H9 (cell line): ENCODE measurements at regions not wholly inside any gene's neighbourhood (a gene's known extent, or its start where the extent isn't known, plus 50 kb on each side); places are given as distances from the start of the nearest gene placed in this dataset.
"Not testable (repeated sequence)": the region's sequence is repeated elsewhere in the genome, so short reads cannot be mapped to it uniquely, and the experiment has no call there.

ENCODE experiments used
- DNase-seq: peaks from one replicate; pipeline ENCODE4 v3.0.0-alpha.2; 2017
- H2AFZ ChIP-seq: one replicate; pipeline ENCODE4 v1.6.1; 2013; ENCODE audit warnings: mild to moderate bottlenecking, low read length, control low read depth, moderate library complexity
- H2AK5ac ChIP-seq: 2 replicates; pipeline ENCODE4 v1.6.1; 2013; ENCODE audit warnings: low read length, control low read depth, mixed read lengths; ENCODE audit not compliant: insufficient read length
- H2BK120ac ChIP-seq: one replicate; pipeline ENCODE4 v1.6.1; 2013; ENCODE audit warnings: low read depth, mild to moderate bottlenecking, low read length, control low read depth, inconsistent platforms; ENCODE audit not compliant: poor library complexity, severe bottlenecking
- H2BK12ac ChIP-seq: 2 replicates; pipeline ENCODE4 v1.6.1; 2013; ENCODE audit warnings: low read length, control low read depth, mixed read lengths, low read depth; ENCODE audit not compliant: insufficient read length
- H2BK15ac ChIP-seq: 2 replicates; pipeline ENCODE4 v1.6.1; 2013; ENCODE audit warnings: low read depth, low read length, control low read depth
- H2BK20ac ChIP-seq: one replicate; pipeline ENCODE4 v1.6.1; 2013; ENCODE audit warnings: low read depth, mild to moderate bottlenecking, low read length, control low read depth, inconsistent platforms; ENCODE audit not compliant: poor library complexity, severe bottlenecking
- H2BK5ac ChIP-seq: 2 replicates; pipeline ENCODE4 v1.6.1; 2013; ENCODE audit warnings: low read length, control low read depth, mixed read lengths; ENCODE audit not compliant: insufficient read length
- H3K14ac ChIP-seq: 2 replicates; pipeline ENCODE4 v1.6.1; 2013; ENCODE audit warnings: low read length, control low read depth; ENCODE audit not compliant: insufficient read depth
- H3K18ac ChIP-seq: 2 replicates; pipeline ENCODE4 v1.6.1; 2013; ENCODE audit warnings: low read depth, mild to moderate bottlenecking, mixed read lengths, low read length, control low read depth; ENCODE audit not compliant: insufficient read length
- H3K23ac ChIP-seq: 2 replicates; pipeline ENCODE4 v1.6.1; 2013; ENCODE audit warnings: low read length, control low read depth, mixed read lengths, low read depth; ENCODE audit not compliant: insufficient read length
- H3K23me2 ChIP-seq: 2 replicates; pipeline ENCODE4 v1.6.1; 2013; ENCODE audit warnings: low read depth, mild to moderate bottlenecking, mixed read lengths, low read length, control low read depth; ENCODE audit not compliant: insufficient read length, poor library complexity, severe bottlenecking
- H3K27ac ChIP-seq: 2 replicates; pipeline ENCODE4 v1.5.1; 2013; ENCODE audit warnings: low read length, control low read depth, mixed read lengths, low read depth; ENCODE audit not compliant: insufficient read length
- H3K27me3 ChIP-seq: 2 replicates; pipeline ENCODE4 v1.6.1; 2013; ENCODE audit warnings: low read length, control low read depth, inconsistent platforms; ENCODE audit not compliant: insufficient read depth
- H3K4ac ChIP-seq: 2 replicates; pipeline ENCODE4 v1.6.1; 2013; ENCODE audit warnings: low read depth, mild to moderate bottlenecking, control low read depth, inconsistent platforms, low read length, moderate library complexity
- H3K4me1 ChIP-seq: 2 replicates; pipeline ENCODE4 v1.6.1; 2013; ENCODE audit warnings: low read length, control low read depth, inconsistent platforms; ENCODE audit not compliant: insufficient read depth
- H3K4me2 ChIP-seq: 2 replicates; pipeline ENCODE4 v1.6.1; 2013; ENCODE audit warnings: low read length, control low read depth, mixed read lengths; ENCODE audit not compliant: insufficient read length, insufficient read depth
- H3K56ac ChIP-seq: 2 replicates; pipeline ENCODE4 v1.6.1; 2013; ENCODE audit warnings: low read depth, mild to moderate bottlenecking, mixed read lengths, low read length, control low read depth; ENCODE audit not compliant: insufficient read length
- H3K79me1 ChIP-seq: 2 replicates; pipeline ENCODE4 v1.6.1; 2013; ENCODE audit warnings: low read depth, mild to moderate bottlenecking, moderate library complexity, low read length, control low read depth, inconsistent platforms; ENCODE audit not compliant: insufficient read depth, poor library complexity, severe bottlenecking
- H3K79me2 ChIP-seq: 2 replicates; pipeline ENCODE4 v1.6.1; 2013; ENCODE audit warnings: low read length, control low read depth, inconsistent platforms; ENCODE audit not compliant: insufficient read depth
- H3K9ac ChIP-seq: 2 replicates; pipeline ENCODE4 v1.6.1; 2013; ENCODE audit warnings: low read length, control low read depth, mixed read lengths; ENCODE audit not compliant: insufficient read length; ENCODE audit errors: extremely low read depth
- H3K9me3 ChIP-seq: one replicate; pipeline ENCODE4 v1.6.1; 2013; ENCODE audit warnings: low read depth, low read length, inconsistent platforms; ENCODE audit not compliant: control insufficient read depth
- H3T11ph ChIP-seq: one replicate; pipeline ENCODE4 v1.6.1; 2013; ENCODE audit warnings: mild to moderate bottlenecking, low read length, control low read depth, inconsistent platforms
- H4K20me1 ChIP-seq: one replicate; pipeline ENCODE4 v1.6.1; 2013; ENCODE audit not compliant: control insufficient read depth, insufficient read length, insufficient read depth
- H4K5ac ChIP-seq: 2 replicates; pipeline ENCODE4 v1.6.1; 2013; ENCODE audit warnings: low read depth, mild to moderate bottlenecking, mixed read lengths, low read length, control low read depth; ENCODE audit not compliant: insufficient read length
- H4K8ac ChIP-seq: replicated peaks from 2 replicates; pipeline ENCODE4 v1.6.1; 2013; ENCODE audit warnings: low read length, control low read depth, mixed read lengths, low read depth; ENCODE audit not compliant: insufficient read length
- H4K91ac ChIP-seq: 2 replicates; pipeline ENCODE4 v1.6.1; 2013; ENCODE audit warnings: low read depth, mild to moderate bottlenecking, moderate library complexity, mixed read lengths, low read length, control low read depth; ENCODE audit not compliant: insufficient read length
- H3K27ac Mint-ChIP-seq, 3 experiments: 2 replicates in 2 of 3; 3 replicates in 1 of 3; pipeline ENCODE4 v1.8.0; 2020 to 2021; ENCODE audit warnings: mixed read lengths in 3 of 3, mild to moderate bottlenecking in 1 of 3, moderate library complexity in 1 of 3
- H3K27me3 Mint-ChIP-seq: 2 replicates; pipeline ENCODE4 v1.8.0; 2021; ENCODE audit warnings: low read depth, mild to moderate bottlenecking, moderate library complexity, mixed read lengths
- H3K36me3 Mint-ChIP-seq, 3 experiments: 2 replicates in 2 of 3; 3 replicates in 1 of 3; pipeline ENCODE4 v1.8.0; 2020 to 2021; ENCODE audit warnings: low read depth in 3 of 3, mixed read lengths in 3 of 3; ENCODE audit not compliant: insufficient read depth in 1 of 3
- H3K4me1 Mint-ChIP-seq, 2 experiments: 2 replicates each; pipeline ENCODE4 v1.8.0; 2020; ENCODE audit warnings: mixed read lengths in 2 of 2
- H3K4me3 Mint-ChIP-seq, 2 experiments: 2 replicates in 1 of 2; 3 replicates in 1 of 2; pipeline ENCODE4 v1.8.0; 2020 to 2021; ENCODE audit warnings: mild to moderate bottlenecking in 2 of 2, mixed read lengths in 2 of 2, moderate library complexity in 1 of 2
- H3K9me3 Mint-ChIP-seq, 2 experiments: 2 replicates in 1 of 2; 3 replicates in 1 of 2; pipeline ENCODE4 v1.8.0; 2020; ENCODE audit warnings: mild to moderate bottlenecking in 2 of 2, mixed read lengths in 2 of 2, moderate library complexity in 1 of 2
- WGBS: extraction: QIAGEN DNeasy Blood & Tissue Kit; methylation state at CpG from one replicate; pipeline ENCODE4 v1.1.7; 2013; ENCODE audit warnings: missing lambda C conversion rate, low lambda C conversion rate, mixed read lengths; ENCODE audit not compliant: insufficient read length; ENCODE audit errors: extremely low coverage; 5-methylcytosine and 5-hydroxymethylcytosine counted together
- TF ChIP-seq, protein P1 (sequence below): fragments of 200-600 bp; sonication (generic); conservative IDR thresholded peaks from 3 replicates; pipeline ENCODE4 v1.8.0; 2021; ENCODE audit warnings: antibody characterized with exemption, mild to moderate bottlenecking

DNA sequence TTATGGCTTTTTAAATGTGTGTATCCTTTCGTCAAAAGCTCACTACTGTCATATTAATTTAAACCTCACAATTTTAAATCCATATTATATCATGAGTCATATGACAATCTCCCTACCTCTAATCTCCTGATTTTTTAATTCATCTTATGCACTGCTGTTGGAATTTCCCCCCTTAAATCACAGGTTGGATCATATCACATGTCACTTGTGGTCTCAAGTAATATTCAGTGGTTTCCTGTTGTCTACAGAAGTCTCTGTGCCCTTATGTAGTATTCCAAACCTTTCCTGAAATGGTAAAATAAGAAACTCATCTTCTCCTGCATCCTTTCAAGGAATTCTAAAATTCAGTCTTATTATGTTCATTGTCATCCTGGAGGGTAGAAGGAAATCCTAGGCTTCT, 116.0 kb upstream of the CBLB start:
- DNase-seq, result no peak
- Mint-ChIP-seq H3K36me3 (peaks cover 0 to 17% (median 4%) of the 10 kb centered on the region in 3 experiments; a peak in 5 of 7 replicates), H3K27me3 (no peaks in the 10 kb centered on the region; the same call in 1 of the 2 replicates), H3K27ac (no peak overlapping the region), H3K4me3 (no peak overlapping the region), H3K4me1 (no peaks in the 10 kb centered on the region), H3K9me3 (peaks cover 14 to 16% of the 10 kb centered on the region in 2 experiments)
- H3K79me1 ChIP-seq, result no peaks in the 10 kb centered on the region
- no peak overlapping the region for H2BK12ac ChIP-seq
- no peak overlapping the region for H2AK5ac ChIP-seq
- H2AFZ ChIP-seq, result no peak overlapping the region
- no peak overlapping the region for H2BK15ac ChIP-seq
- no peak overlapping the region for H2BK120ac ChIP-seq
- no peak overlapping the region for H4K8ac ChIP-seq
- H3T11ph ChIP-seq, result no peak overlapping the region
- H3K27ac ChIP-seq, result no peak overlapping the region
- TF ChIP-seq, protein P1, sequence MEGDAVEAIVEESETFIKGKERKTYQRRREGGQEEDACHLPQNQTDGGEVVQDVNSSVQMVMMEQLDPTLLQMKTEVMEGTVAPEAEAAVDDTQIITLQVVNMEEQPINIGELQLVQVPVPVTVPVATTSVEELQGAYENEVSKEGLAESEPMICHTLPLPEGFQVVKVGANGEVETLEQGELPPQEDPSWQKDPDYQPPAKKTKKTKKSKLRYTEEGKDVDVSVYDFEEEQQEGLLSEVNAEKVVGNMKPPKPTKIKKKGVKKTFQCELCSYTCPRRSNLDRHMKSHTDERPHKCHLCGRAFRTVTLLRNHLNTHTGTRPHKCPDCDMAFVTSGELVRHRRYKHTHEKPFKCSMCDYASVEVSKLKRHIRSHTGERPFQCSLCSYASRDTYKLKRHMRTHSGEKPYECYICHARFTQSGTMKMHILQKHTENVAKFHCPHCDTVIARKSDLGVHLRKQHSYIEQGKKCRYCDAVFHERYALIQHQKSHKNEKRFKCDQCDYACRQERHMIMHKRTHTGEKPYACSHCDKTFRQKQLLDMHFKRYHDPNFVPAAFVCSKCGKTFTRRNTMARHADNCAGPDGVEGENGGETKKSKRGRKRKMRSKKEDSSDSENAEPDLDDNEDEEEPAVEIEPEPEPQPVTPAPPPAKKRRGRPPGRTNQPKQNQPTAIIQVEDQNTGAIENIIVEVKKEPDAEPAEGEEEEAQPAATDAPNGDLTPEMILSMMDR, result no peak
- WGBS, result no CpG with 5 or more reads among the region's 1 CpG
- H4K91ac ChIP-seq, result no peak overlapping the region
- H4K5ac ChIP-seq, result no peak overlapping the region
- H3K27me3 ChIP-seq, result no peaks in the 10 kb centered on the region
- no peak overlapping the region for H2BK5ac ChIP-seq
- no peaks in the 10 kb centered on the region for H3K9me3 ChIP-seq
- H3K79me2 ChIP-seq, result no peaks in the 10 kb centered on the region
- no peak overlapping the region for H2BK20ac ChIP-seq
- H3K18ac ChIP-seq, result no peak overlapping the region
- H3K9ac ChIP-seq, result no peak overlapping the region
- no peak overlapping the region for H3K4me2 ChIP-seq
- H3K56ac ChIP-seq, result no peak overlapping the region
- H3K23me2 ChIP-seq, result no peaks in the 10 kb centered on the region
- H3K14ac ChIP-seq, result no peak overlapping the region
- no peak overlapping the region for H3K4ac ChIP-seq
- no peak overlapping the region for H3K23ac ChIP-seq
- H4K20me1 ChIP-seq, result no peaks in the 10 kb centered on the region
- no peaks in the 10 kb centered on the region for H3K4me1 ChIP-seq

GRCh38 chr3:105986343-105986742, 117.5 kb upstream of the CBLB start:
- H3K14ac ChIP-seq, H3K9me3 ChIP-seq: not testable (repeated sequence)
- WGBS, result no CpG with 5 or more reads among the region's 2 CpGs

More at GRCh38 chr3:105986343-105986742, 117.5 kb upstream of the CBLB start:
- H2BK5ac ChIP-seq, DNase-seq, H3K4me3 Mint-ChIP-seq, H3K23ac ChIP-seq, H3K79me2 ChIP-seq, H3K4me1 ChIP-seq, H2AK5ac ChIP-seq, H3K79me1 ChIP-seq, H2BK120ac ChIP-seq, H2BK20ac ChIP-seq, H3K4ac ChIP-seq, H3K27me3 Mint-ChIP-seq, H3K4me1 Mint-ChIP-seq, H3K18ac ChIP-seq, H3K56ac ChIP-seq, H2BK15ac ChIP-seq, H4K20me1 ChIP-seq, H3K27me3 ChIP-seq, H2AFZ ChIP-seq, H4K91ac ChIP-seq, H3K27ac ChIP-seq, H2BK12ac ChIP-seq, H3K9ac ChIP-seq, H3T11ph ChIP-seq, H4K8ac ChIP-seq, H3K23me2 ChIP-seq, H4K5ac ChIP-seq, H3K27ac Mint-ChIP-seq, H3K4me2 ChIP-seq: not testable (repeated sequence)
- Mint-ChIP-seq H3K36me3 (peaks cover 0 to 21% (median 4%) of the 10 kb centered on the region in 3 experiments; a peak in 5 of 7 replicates), H3K9me3 (peaks cover 17 to 20% of the 10 kb centered on the region in 2 experiments)
